GM12892 (cell line): ENCODE measurements at regions not wholly inside any gene's neighbourhood (a gene's known extent, or its start where the extent isn't known, plus 50 kb on each side); places are given as distances from the start of the nearest gene placed in this dataset.
A peak's percentile ranks its signal among the peaks of the same experiment; 100 is the strongest.

Experiments used
- DNase-seq: peaks from one replicate; pipeline ENCODE4 v3.0.0; 2011; ENCODE audit not compliant: insufficient read length
- FAIRE-seq: peaks from 2 replicates; lab custom pipeline; 2011; peaks lifted over from hg19 to GRCh38; lab: Jason Lieb, UNC
- POLR2A ChIP-seq: IDR thresholded peaks from 2 replicates; pipeline ENCODE4 v1.6.1; 2011; ENCODE audit warnings: low read depth, low read length, control low read depth
- POLR2AphosphoS5 ChIP-seq: IDR thresholded peaks from 2 replicates; pipeline ENCODE4 v1.6.1; 2011; ENCODE audit warnings: low read depth, low read length, control low read depth
- TAF1 ChIP-seq: IDR thresholded peaks from 2 replicates; pipeline ENCODE4 v1.6.1; 2011; ENCODE audit warnings: low read depth, mild to moderate bottlenecking, control low read depth, low read length, borderline replicate concordance

GRCh38 chr6:134631398-134631924 lies 313.5 kb upstream of the SGK1 start:
- FAIRE-seq (no peak), DNase-seq (no peak)
- TF ChIP-seq TAF1 (no peak), POLR2AphosphoS5 (no peak), POLR2A (no peak)

GRCh38 chr6:134630508-134631121 lies 312.7 kb upstream of the SGK1 start:
- FAIRE-seq = peak; percentile 46
- no peak for DNase-seq
- TF ChIP-seq TAF1 (no peak), POLR2AphosphoS5 (no peak), POLR2A (no peak)

GRCh38 chr6:134628154-134628553 lies 310.2 kb upstream of the SGK1 start:
- DNase-seq (no peak), FAIRE-seq (no peak)
- TF ChIP-seq POLR2A = no peak
- no peak for TF ChIP-seq POLR2AphosphoS5
- TF ChIP-seq TAF1 = no peak

- no peak for FAIRE-seq
- DNase-seq = no peak
- TF ChIP-seq TAF1 (no peak), POLR2AphosphoS5 (no peak), POLR2A (no peak)
Measured at GRCh38 chr6:134627707-134628106, 309.8 kb upstream of the SGK1 start.

- DNase-seq = no peak
- TF ChIP-seq POLR2A = no peak
- TF ChIP-seq POLR2AphosphoS5 = no peak
- no peak for TF ChIP-seq TAF1
- FAIRE-seq = no peak
Measured at GRCh38 chr6:134626589-134626988, 308.7 kb upstream of the SGK1 start.

GRCh38 chr6:134626086-134626485 lies 308.2 kb upstream of the SGK1 start:
- DNase-seq (no peak), FAIRE-seq (no peak)
- TF ChIP-seq TAF1 (no peak), POLR2A (no peak), POLR2AphosphoS5 (no peak)

GRCh38 chr6:134624781-134625180 lies 306.9 kb upstream of the SGK1 start:
- FAIRE-seq (no peak), DNase-seq (no peak)
- TF ChIP-seq TAF1 = no peak
- no peak for TF ChIP-seq POLR2A
- no peak for TF ChIP-seq POLR2AphosphoS5

- TF ChIP-seq POLR2A (no peak), POLR2AphosphoS5 (no peak), TAF1 (no peak)
- no peak for DNase-seq
- FAIRE-seq = no peak
Measured at GRCh38 chr6:134623401-134623800, 305.5 kb upstream of the SGK1 start.

- FAIRE-seq = no peak
- no peak for DNase-seq
- no peak for TF ChIP-seq POLR2A
- no peak for TF ChIP-seq POLR2AphosphoS5
- no peak for TF ChIP-seq TAF1
Measured at GRCh38 chr6:134622382-134623173, 304.7 kb upstream of the SGK1 start.

GRCh38 chr6:134621858-134622257 lies 303.9 kb upstream of the SGK1 start:
- TF ChIP-seq POLR2AphosphoS5 (no peak), POLR2A (no peak), TAF1 (no peak)
- no peak for DNase-seq

GRCh38 chr6:134619789-134620188 lies 301.9 kb upstream of the SGK1 start:
- no peak for TF ChIP-seq POLR2AphosphoS5
- no peak for TF ChIP-seq TAF1
- no peak for TF ChIP-seq POLR2A
- FAIRE-seq = no peak
- DNase-seq = no peak

More at GRCh38 chr6:134621858-134622257, 303.9 kb upstream of the SGK1 start:
- no peak for FAIRE-seq
